Vagina (tissue), 2 donors: ENCODE measurements at regions not wholly inside any gene's neighbourhood (a gene's known extent, or its start where the extent isn't known, plus 50 kb on each side); places are given as distances from the start of the nearest gene placed in this dataset.
"Not testable (repeated sequence)": the region's sequence is repeated elsewhere in the genome, so short reads cannot be mapped to it uniquely, and the experiment has no call there.

Source experiments
- DNase-seq, 2 donors: peaks; one replicate each; pipeline ENCODE4 v3.0.0-alpha.2; 2017; ENCODE audit errors: extremely low spot score in 2 of 2
- H3K27ac ChIP-seq: fragments of 200-600 bp; sonication (generic); one replicate; pipeline ENCODE4 v1.5.1; 2019
- H3K27me3 ChIP-seq: fragments of 200-600 bp; sonication (generic); one replicate; pipeline ENCODE4 v1.5.1; 2019
- H3K36me3 ChIP-seq, 2 donors: fragments of 200-600 bp; sonication (generic); one replicate each; pipeline ENCODE4 v1.5.1; 2017 to 2019
- H3K4me1 ChIP-seq: fragments of 200-600 bp; sonication (generic); one replicate; pipeline ENCODE4 v1.5.1; 2019
- H3K4me3 ChIP-seq, 2 donors: fragments of 200-600 bp; sonication (generic); 1 replicate in 1 of 2; 2 replicates in 1 of 2; pipeline ENCODE4 v1.5.1; 2016 to 2019
- H3K9me3 ChIP-seq: fragments of 200-600 bp; sonication (generic); one replicate; pipeline ENCODE4 v1.5.1; 2019
- POLR2A ChIP-seq, 2 donors: fragments of 450-650 bp; IDR thresholded peaks; one replicate each; pipeline ENCODE4 v1.6.1; 2017; ENCODE audit warnings: antibody characterized with exemption in 2 of 2, mild to moderate bottlenecking in 2 of 2, moderate library complexity in 2 of 2
- POLR2AphosphoS5 ChIP-seq, 2 donors: sonication (generic); formaldehyde crosslinking; IDR thresholded peaks; one replicate each; pipeline ENCODE4 v1.9.0; 2017; ENCODE audit warnings: antibody characterized with exemption in 2 of 2, mild to moderate bottlenecking in 2 of 2, low read depth in 1 of 2; ENCODE audit not compliant: insufficient read depth in 1 of 2
- intact Hi-C: fragments of 100-400 bp; cut with DNase I; formaldehyde crosslinking; loops from one replicate; pipeline ENCODE4 v1.15.1; 2023
- TF ChIP-seq, protein P1 (sequence below), 3 experiments: fragments of 450-650 bp in 2 of 3; fragments of 200-600 bp in 1 of 3; sonication (generic) in 1 of 3; IDR thresholded peaks; one replicate each; pipeline ENCODE4 v1.5.1; 2017 to 2019; ENCODE audit warnings: antibody characterized with exemption in 3 of 3, mild to moderate bottlenecking in 2 of 3, moderate library complexity in 2 of 3

DNA sequence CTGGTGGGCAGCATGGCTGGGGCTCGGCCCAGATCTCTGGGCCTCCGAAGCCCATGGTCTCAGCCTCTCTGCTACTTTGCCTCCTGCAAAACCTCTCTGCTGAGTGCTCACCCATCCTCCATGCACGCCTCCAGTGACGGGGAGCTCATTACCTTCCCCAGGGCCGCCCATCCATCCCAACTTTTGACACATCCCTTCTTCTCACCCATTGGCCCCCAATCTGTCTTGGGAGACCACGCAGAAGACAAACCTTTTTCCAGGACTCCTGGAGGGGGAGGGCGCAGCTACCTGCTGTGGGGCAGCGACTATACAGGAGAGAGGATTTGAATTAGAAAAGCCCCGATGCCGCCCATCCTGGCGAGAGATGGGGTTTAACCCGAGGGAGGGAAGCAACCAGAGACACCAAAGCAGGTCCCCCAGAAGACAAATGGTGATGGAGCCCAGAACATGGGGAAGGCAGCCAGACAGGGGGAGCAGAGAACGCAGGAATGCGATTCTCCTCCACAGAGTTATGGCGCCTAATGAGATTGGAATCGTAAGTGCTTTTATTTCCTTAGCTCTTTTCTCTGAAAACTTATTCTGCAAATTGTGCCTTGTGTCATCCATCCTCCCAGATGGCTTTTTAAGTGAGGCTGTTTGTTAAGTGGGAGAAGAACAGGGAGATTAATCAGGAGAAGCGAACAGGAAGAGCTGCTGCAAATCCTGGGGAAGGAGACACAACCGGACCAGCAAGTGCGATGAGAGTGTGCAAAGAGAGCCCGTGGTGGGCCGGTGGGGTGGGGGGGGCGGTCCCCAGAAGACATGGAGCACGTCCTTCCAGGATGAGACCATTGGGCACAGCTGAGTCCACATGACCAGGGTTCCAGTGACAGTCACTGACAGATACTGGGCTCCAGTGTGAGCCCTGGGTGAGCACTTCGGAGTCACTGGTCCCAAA lies 623.5 kb downstream of the MATN1 start:
- DNase-seq: no peak
- no peak overlapping the region for H3K27ac ChIP-seq
- H3K4me1 ChIP-seq: no peaks in the 10 kb centered on the region
- intact Hi-C loops: no loop called here
- H3K36me3 ChIP-seq: no peaks in the 10 kb centered on the region
- no peak overlapping the region for H3K4me3 ChIP-seq
- TF ChIP-seq POLR2A (IDR thresholded peaks at IDR 0.05): no peak
- TF ChIP-seq POLR2AphosphoS5 (IDR thresholded peaks at IDR 0.05; ENCODE audit: insufficient read depth in 1 of 2, low read depth in 1 of 2): no peak
- TF ChIP-seq, protein P1, sequence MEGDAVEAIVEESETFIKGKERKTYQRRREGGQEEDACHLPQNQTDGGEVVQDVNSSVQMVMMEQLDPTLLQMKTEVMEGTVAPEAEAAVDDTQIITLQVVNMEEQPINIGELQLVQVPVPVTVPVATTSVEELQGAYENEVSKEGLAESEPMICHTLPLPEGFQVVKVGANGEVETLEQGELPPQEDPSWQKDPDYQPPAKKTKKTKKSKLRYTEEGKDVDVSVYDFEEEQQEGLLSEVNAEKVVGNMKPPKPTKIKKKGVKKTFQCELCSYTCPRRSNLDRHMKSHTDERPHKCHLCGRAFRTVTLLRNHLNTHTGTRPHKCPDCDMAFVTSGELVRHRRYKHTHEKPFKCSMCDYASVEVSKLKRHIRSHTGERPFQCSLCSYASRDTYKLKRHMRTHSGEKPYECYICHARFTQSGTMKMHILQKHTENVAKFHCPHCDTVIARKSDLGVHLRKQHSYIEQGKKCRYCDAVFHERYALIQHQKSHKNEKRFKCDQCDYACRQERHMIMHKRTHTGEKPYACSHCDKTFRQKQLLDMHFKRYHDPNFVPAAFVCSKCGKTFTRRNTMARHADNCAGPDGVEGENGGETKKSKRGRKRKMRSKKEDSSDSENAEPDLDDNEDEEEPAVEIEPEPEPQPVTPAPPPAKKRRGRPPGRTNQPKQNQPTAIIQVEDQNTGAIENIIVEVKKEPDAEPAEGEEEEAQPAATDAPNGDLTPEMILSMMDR (IDR thresholded peaks at IDR 0.05): no peak
- H3K27me3 ChIP-seq: no peaks in the 10 kb centered on the region
- no peaks in the 10 kb centered on the region for H3K9me3 ChIP-seq

DNA sequence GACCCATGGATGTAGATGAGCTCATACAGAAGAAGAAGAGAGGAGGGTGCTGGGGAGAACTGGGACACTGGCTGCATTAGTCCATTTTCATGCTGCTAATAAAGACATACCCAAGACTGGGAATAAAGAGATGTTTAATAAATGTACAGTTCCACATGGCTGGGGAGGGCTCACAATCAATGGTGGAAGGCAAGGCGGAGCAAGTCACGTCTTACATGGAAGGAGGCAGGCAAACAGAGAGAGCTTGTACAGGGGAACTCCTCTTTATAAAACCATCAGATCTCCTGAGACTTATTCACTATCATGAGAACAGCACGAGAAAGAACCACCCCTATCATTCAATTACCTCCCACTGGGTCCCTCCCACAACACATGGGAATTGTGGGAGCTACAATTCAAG lies 625.5 kb downstream of the MATN1 start:
- H3K27me3 ChIP-seq, intact Hi-C loops, H3K36me3 ChIP-seq, H3K4me3 ChIP-seq, H3K27ac ChIP-seq, H3K4me1 ChIP-seq, H3K9me3 ChIP-seq, DNase-seq: not testable (repeated sequence)

DNA sequence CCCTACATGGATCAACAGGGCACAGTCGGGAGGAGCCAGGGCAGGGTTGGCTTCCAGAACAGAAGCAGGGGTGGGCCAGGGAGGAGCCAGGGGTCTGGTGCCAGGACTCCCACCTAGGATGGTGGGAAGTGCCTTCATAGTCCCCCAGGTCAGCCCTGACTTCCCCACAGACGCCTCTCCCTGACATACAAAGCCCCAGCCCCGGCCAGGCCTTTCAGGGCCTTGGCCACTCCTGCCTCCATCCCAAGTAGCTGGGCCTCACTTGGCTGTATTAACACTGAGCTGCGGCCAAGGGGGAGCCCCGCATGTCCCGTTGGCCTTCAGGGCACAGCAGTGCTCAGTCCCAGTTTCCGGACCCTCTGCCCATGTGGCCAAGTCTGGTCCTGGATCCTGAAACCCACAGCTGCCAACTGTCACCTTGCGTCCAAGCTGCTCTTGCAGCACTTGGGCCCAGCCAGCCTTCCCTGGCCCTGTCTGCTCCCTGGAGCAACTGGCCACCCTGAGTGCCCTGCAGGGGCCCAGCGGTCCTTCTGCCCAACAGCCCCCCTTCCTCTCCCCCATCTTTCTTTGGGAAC lies 627.8 kb downstream of the MATN1 start:
- Histone ChIP-seq H3K27ac (no peak overlapping the region), H3K36me3 (no peaks in the 10 kb centered on the region), H3K4me3 (no peak overlapping the region), H3K27me3 (no peaks in the 10 kb centered on the region), H3K4me1 (no peaks in the 10 kb centered on the region), H3K9me3 (peaks cover 6% of the 10 kb centered on the region)
- TF ChIP-seq, protein P1 (IDR thresholded peaks at IDR 0.05): no peak
- TF ChIP-seq POLR2AphosphoS5 (IDR thresholded peaks at IDR 0.05; ENCODE audit: insufficient read depth in 1 of 2, low read depth in 1 of 2) (no peak), POLR2A (IDR thresholded peaks at IDR 0.05) (no peak)
- DNase-seq: no peak
- intact Hi-C loops: no loop called here

DNA sequence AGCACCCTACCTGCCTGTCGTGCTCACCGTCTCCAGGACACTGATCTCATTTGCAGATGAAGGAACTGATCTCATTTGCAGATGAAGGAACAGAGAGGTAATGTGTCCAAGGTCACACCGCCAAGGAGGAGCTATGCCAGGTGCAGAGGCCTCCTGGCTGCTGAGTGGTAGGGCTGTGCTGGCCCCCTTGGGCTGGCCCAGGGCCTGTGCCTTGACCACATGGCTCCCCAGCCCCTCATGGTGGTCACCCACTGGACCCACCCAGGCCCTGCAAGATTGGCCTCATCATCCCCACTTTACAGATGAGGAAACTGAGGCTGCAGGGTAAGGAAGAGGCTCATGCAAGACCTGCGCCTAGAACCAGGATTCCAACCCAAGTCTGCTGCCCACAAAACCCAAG lies 628.3 kb downstream of the MATN1 start:
- DNase-seq: no peak
- no peaks in the 10 kb centered on the region for H3K4me1 ChIP-seq
- H3K9me3 ChIP-seq: peaks cover 6% of the 10 kb centered on the region
- H3K27ac ChIP-seq: no peak overlapping the region
- no peaks in the 10 kb centered on the region for H3K36me3 ChIP-seq
- no peak for TF ChIP-seq POLR2AphosphoS5 (IDR thresholded peaks at IDR 0.05; ENCODE audit: insufficient read depth in 1 of 2, low read depth in 1 of 2)
- TF ChIP-seq POLR2A (IDR thresholded peaks at IDR 0.05): no peak
- H3K4me3 ChIP-seq: no peak overlapping the region
- no peaks in the 10 kb centered on the region for H3K27me3 ChIP-seq
- intact Hi-C loops: no loop called here

DNA sequence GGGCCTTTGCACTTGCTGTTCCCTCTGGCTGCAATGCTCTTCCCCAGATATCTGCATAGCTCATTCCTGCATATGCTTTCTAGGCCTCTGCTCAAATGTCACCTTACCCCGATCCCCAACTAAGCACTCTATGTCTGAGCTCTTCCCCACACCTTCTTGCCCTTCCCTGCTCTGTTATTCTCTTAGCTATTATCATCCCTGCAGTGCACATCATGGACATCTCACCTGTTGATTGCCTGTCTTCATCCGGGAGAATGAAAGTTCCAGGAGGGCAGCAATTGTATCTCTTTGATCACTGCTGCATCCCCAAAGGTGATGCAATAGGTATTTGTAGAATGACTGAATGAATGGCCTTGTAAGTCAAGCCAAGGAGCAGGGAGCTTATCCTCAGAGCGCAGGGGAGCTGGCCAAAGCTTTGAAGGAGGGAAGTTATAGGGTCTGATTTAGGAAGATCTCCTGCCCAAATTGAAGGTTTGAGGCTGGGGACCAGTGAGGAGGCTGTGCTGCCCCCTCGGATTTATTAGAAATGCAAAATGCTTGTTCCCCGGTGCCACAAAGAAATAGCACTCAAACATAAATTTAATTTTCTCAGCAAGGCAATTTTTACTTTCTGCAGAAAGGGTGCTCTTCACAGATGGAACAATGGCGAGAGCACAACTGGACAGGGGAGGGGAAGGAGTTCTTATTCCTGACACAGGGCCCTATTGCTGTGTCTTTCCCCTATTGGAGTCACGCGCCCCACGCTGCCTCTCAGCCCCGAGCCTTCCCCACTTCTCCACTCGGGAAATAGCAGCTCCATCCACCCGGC lies 631.1 kb downstream of the MATN1 start:
- TF ChIP-seq POLR2AphosphoS5 (IDR thresholded peaks at IDR 0.05; ENCODE audit: insufficient read depth in 1 of 2, low read depth in 1 of 2): no peak
- TF ChIP-seq POLR2A (IDR thresholded peaks at IDR 0.05): no peak
- DNase-seq: no peak
- intact Hi-C loops: no loop called here
- H3K36me3 ChIP-seq: no peaks in the 10 kb centered on the region
- H3K4me1 ChIP-seq: no peaks in the 10 kb centered on the region
- H3K4me3 ChIP-seq: no peak overlapping the region
- no peaks in the 10 kb centered on the region for H3K27me3 ChIP-seq
- H3K27ac ChIP-seq: no peak overlapping the region
- H3K9me3 ChIP-seq: peaks cover 6% of the 10 kb centered on the region

DNA sequence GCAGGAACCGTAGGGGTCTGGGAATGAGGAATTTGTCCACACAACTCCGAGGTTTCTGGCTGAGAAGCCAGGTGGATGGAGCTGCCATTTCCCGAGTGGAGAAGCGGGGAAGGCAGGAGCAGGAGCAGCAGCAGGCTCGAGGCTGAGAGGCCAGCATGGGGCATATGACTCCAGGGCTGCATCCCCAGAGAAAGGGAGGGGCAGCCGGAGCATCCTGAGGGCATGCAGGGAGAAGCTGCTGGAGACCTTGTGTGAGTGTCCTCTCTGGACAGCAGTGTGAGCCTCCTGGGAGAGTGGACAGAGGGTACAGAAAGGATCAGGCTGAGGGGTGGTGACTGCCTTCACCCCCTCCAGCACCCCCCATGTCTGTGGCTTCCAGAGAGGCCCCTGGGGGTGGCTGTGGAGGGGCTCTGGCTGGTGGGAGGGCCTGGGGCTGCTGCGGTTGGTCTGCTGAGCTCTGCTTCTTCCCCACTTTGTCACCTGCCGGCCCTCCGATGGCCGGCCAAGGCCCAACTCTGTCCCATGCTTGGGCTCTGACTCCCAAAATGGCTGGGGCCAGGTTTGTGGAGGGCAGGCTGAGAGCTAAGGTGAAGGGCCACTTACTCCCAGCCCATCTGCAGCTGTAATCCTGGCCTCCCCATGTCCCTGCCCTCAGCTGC lies 633.1 kb downstream of the MATN1 start:
- H3K9me3 ChIP-seq: peaks cover 6% of the 10 kb centered on the region
- DNase-seq: no peak
- TF ChIP-seq, protein P1 (IDR thresholded peaks at IDR 0.05): no peak
- no peak for TF ChIP-seq POLR2AphosphoS5 (IDR thresholded peaks at IDR 0.05; ENCODE audit: insufficient read depth in 1 of 2, low read depth in 1 of 2)
- no peak for TF ChIP-seq POLR2A (IDR thresholded peaks at IDR 0.05)
- H3K36me3 ChIP-seq: no peaks in the 10 kb centered on the region
- H3K27me3 ChIP-seq: no peaks in the 10 kb centered on the region
- no peak overlapping the region for H3K4me3 ChIP-seq
- H3K4me1 ChIP-seq: peaks cover 12% of the 10 kb centered on the region
- H3K27ac ChIP-seq: no peak overlapping the region
- intact Hi-C loops: no loop called here
